ENCODE measurements at regions not wholly inside any gene's neighbourhood (a gene's known extent, or its start where the extent isn't known, plus 50 kb on each side); places are given as distances from the start of the nearest gene placed in this dataset.
A peak's percentile ranks its signal among the peaks of the same experiment; 100 is the strongest.

DNA sequence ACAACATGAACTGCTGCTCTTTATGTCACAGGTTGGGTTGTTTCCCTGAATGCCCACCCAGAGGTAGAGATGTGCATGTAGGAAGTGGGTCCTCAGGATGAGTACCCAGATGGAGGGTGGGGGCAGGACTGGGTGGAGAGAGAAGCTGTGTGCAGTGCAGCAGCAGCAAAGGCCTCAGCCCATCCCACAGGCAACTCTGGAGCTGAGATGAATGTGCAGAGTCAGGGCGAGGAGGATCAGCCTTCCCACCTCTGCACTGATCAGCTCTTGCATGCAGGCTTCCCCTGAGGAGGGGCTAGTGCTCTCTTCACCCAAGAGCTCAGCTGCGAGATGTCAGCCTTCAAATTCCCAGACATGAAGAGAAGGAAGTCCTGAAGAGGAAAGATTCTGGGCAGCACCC lies 326.2 kb upstream of the RAB6C start:
- DNase-seq: no peak

DNA sequence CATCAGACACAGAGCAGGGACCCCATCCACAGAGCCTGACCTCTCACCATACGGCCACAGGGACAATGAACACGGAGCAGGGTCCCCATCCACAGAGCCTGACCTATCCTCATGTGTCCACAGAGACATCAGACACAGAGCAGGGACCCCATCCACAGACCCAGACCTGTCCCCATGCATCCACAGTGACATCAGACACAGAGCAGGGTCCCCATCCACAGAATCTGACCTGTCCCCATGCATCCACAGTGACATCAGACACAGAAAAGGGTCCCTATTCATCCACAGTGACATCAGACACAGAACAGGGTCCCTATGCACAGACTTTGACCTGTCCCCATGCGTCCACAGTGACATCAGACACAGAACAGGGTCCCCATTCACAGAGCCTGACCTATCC lies 325.1 kb upstream of the RAB6C start:
- DNase-seq: no peak

DNA sequence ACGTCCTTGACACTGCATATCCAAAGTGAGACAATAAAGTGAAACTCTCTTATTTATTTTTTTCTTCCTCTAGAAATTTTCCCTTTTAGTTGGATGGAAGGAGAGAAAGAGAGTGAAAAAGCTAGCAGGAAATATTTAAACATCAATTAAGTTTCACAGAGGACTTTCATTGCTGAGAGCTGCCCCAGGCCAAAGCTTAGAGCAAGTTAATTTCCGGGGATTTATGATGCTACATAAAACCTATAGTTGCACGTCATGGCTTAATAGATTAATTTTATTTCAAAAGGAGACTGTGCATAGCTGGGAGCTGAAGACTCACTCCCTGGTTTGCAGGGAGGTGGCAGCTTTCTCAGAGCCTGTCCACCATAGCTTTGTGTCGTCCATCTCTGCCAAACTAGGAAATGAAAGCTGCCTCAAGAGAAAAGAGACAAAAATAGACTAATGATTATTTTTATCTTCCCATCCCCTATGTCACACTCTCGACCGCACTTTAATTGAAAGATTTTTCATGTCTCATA lies 323.3 kb upstream of the RAB6C start:
- no peak for DNase-seq

DNA sequence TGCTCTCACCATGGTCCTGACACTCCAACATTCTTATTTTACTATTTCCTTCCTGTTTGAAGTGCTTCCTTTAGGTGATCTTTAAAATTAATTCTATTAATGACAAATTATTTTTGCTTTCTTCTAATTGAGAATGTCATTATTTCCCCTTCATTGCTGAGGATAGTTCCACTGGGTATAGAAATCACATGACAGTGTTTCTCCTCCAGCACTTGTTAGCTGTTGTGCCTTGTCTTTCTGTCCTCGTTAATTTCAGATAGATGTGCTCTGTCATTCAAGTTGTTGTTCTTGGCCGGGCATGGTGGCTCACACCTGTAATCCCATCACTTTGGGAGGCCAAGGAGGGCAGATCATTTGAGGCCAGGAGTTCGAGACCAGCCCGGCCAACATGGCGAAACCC lies 321.0 kb upstream of the RAB6C start:
- DNase-seq: no peak

DNA sequence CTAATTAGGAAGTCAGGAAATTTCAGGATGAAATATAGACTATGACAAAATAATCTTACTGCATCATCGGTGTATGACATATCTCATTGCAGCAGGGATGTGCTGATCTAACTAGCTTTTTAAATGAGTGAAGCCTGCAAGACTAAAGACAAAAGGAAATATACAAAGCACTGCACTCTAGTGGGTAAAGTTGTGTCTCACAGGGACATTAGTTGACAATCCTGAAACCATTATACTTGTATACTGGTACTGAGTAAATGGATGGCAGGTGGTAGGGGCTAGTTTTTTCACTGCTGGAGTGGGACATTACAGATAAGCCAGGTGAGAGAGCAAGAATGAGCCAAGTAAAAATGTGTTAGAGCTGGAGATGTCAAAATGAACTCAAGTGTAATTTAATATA lies 317.5 kb upstream of the RAB6C start:
- no peak for DNase-seq

DNA sequence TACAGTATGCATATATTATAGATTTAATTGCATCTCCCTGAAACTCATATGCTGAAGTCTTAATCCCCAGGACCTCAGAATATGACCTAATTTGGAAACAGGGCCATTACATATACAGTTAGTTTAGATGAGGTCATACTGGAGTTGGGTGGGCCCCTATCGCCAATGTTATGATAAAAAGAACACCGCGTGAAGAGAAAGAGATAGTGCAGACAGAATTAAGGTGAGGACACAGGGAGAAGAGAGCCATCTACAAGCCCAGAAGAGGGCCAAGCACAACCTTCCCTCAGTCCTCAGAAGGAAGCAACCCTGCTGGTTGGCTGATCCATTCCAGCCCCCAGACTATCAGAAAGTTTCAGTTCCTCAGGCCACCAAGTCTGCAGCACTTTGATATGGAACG lies 311.9 kb upstream of the RAB6C start:
- no peak for DNase-seq

DNA sequence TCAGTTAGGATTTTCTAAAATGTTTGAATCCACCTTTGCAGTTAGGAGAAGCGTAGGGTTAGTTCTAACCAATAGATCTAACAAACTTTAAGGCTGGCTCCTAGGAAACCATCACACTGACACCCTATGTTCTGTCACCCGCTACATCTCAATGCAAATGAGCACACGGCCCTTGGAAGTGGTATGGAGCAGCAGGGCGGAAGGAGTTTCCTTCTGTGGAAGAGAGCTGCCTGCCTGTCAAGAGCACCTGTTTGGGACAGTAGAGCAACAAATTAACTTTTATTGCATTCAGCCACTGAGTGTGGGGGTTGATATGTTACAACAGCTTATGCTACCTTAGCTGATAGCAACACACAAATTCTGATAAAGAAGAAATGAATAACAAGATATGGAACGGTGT lies 306.9 kb upstream of the RAB6C start:
- no peak for DNase-seq

DNA sequence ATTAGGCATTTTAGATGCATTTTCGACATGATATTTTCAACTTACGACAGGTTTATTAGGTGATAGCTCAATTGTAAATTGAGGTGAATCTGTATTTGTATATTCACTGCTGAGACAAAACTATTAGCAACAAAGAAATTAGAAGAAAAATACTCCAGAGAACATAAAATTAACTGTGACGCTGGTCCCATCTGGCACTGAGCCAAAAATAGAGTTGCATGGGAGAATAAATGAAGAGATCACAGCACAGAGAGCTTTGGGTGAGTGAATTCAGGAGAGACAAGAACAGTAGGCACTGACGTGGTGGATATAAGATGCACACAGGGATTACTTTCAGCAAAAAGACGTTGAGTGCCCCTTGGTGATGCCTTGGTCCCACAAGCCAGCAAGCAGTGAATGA lies 306.2 kb upstream of the RAB6C start:
- DNase-seq: peak; percentile 26

DNA sequence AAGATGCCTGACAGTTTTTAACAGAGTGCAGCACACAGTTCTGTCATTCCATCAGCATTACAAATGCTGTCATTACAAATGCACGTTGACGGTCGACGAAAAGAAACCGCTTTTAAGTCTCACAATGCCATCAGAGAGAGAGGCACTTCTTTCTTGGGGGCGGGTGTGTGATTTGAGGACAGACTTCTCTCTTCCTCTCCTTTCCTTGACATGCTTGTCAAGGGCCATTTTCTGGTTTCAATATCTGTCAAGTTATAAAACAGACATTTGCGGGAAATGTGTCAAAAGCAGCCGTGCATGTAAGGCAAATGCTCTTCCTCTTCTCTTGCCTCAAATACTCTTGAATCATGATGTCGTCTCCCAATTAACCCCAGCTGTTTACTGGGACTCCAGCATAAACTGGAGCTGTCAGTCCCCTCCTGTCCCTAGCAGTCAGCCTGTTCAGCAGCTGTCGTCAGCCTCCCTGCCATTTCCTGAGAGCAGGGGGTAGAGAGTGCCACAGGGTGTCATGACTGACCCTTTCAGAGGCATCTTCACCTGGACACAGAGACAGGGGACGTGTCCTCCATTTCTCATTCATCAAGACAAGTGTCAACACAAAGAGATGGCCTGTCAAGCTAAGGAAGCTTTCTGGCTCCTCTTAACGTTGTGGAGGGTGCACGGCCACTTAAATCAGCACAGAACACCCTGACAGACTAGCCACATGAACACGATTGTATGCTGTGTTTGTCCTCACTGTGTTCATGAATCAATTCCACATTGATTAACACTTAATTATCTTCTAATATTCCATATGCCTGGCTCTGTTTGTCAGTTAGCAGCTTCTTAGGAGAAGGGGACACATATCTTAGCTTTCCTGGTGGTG lies 305.4 kb upstream of the RAB6C start:
- no peak for DNase-seq

DNA sequence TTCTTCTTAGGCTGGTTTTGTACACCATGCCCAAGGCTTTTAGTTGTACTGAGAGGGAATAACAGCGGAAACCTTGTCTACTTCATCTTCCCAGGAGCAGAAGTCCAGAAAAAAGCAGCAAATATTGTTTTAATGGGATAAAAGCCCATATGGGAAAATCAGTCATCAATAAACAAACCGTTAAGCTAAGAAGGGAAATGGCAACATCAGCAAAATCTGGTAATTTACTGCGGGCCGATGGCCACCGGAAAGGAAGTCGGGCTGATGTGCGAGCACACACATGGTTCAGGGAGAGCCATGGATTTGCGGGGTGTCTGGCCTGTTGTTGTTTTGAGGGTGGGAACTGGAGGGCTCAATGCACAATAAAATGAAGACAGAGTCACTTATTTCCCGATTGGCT lies 300.7 kb upstream of the RAB6C start:
- DNase-seq: no peak

DNA sequence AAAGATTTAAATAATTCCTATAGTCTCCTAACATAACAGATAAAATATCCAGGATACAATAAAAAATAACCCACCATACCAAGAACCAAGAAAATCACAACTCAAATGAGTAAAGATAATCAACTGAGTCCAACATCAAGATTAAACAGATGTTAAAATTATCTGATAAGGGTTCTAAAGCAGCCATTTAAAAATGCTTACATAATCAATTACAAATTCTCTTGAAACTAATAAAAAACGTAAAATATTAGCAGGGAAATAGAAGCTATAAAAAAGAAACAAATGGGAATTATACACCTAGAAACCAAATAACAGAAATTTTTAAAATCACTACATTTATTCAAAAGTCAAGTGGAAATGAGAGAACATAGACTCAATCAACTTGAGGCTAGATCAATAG lies 297.7 kb upstream of the RAB6C start:
- no peak for DNase-seq

DNA sequence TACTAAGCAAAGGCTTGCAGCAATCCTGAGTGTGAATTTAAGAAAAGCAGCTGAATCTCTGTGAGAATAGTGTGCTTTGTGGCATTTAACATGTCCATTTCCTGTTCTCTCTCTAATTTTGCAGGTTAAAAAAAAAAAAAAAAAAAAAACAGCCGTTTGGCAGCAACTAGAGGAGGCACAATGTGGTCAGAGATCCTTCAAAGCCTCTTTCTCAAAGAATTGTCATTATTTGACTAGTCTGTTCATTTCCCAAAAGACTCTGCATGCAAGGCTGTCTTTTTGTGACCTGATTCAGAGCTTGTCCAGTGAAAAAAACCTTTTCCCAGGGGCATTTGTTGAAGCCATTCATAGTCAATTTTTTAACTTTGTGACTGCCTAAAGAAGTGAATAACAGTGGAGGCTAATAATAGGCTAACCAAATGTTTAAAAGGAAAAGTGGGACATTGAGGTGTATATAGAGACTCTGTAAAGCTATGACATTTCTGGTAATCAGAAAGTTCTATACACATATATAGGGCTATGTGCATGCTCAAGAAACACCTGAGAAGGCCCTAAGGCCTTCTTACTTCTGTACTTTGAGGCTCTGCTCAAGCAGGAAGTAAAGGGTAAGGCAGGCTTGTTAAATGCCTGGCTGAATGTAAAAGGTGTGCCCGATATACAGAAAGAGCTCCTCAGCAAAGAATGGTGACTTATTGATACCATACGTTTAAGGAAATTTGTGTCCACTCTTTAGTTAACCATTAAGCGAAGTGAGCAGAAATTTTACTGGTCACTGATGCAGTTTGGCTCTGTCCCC lies 289.6 kb upstream of the RAB6C start:
- DNase-seq: no peak

DNA sequence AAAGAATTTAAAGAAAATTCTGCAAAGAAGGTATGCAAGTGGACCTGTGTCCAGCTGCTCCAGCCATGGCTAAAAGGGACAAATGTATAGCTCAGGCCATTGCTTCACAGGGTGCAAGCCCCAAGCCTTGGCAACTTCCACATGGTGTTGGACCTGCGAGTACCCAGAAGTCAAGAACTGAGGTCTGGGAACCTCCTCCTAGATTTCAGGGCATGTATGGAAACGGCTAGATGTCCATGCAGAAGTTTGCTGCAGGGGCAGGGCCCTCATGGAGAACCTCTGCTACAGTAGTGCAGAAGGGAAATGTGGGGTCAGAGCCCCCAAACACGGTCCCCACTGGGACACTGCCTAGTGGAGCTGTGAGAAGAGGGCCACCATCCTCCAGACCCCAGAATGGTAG lies 284.0 kb upstream of the RAB6C start:
- no peak for DNase-seq

DNA sequence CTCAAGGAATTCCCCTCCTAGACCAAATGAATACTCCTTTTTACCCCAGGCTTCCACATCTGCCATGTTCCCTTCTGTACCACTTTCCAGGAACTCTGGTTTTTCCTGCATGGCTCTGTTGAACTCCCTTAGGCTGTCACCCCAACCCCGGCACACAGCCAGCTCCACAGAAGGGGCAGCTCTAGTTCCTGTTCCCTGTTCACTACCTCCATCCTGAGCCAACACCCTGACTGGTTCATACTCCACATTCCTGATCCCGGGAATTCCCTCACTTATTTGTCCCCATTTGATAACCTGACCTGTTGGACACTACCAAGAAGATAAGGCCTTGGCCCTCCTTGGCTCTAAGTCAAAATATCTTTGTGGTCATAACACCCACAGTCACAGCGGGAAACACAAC lies 280.9 kb upstream of the RAB6C start:
- DNase-seq: no peak

DNA sequence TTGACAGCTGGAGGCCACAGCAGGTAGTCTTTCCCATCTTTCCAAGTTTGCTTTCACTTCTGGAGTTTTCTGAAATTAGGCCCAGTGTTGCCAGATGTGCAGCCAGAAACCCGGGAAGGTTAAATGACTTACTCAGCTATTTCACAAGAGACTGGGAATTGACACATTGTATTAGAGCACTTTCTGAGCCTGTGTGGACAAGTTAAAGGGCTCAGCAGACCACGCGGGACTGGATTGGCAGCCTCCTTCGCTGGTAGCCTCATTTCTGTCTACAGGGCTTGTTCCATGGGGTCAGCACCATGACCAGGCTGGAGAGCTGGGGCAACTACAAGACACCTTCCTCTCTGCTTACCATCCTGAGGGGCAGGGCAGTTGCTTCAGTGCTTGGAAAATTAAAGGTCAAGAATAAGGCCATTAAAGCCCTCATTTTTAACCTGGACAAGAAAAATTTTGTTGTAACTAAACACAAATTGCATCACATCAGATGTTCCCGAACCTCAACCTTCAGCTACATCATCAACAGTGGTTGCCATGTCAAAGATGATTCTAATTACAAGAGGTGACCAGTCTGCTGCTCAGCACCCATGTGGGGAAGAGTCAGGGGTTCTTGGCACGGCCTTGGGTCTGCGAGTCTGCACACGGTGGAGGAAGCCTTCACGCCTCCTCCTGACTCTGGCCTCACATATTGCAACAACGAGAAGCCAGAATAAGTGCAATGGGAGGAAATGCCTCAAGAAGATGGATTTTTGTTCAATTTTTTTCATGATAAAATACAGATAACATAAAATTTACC lies 279.5 kb upstream of the RAB6C start:
- no peak for DNase-seq

DNA sequence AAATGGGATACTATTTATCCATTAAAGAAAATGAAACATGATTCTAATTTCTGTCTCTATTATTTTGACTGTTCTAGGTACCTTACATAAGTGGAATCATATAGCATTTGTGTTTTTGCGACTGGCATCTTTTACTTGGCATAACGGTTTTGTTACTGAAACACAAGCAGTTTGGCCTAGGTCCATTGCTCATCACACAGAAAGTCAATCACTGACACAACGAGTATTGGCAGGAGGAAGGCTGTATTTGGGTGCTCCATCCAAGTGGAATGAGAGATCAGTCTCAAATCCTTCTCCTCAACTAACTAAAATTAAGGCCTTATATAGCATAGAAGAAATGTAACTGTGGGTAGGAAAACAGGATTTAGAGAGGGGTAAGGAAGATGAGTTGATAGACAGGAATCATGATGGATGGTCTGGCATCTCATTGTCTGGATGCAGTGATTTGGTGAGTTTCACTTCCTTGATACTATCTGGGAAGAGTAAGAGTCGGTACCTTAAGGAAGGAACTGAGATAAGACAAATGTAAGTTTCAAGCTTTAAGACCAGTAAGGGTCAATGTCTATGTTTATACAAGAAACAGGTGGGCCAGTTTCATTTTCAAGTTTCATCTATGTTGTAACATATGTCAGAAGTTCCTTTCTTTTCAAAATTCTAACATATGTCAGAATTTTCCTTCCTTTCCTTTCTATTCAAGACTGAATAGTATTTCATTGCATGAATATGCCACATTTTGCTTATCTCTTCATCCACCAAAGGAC lies 276.9 kb upstream of the RAB6C start:
- no peak for DNase-seq

DNA sequence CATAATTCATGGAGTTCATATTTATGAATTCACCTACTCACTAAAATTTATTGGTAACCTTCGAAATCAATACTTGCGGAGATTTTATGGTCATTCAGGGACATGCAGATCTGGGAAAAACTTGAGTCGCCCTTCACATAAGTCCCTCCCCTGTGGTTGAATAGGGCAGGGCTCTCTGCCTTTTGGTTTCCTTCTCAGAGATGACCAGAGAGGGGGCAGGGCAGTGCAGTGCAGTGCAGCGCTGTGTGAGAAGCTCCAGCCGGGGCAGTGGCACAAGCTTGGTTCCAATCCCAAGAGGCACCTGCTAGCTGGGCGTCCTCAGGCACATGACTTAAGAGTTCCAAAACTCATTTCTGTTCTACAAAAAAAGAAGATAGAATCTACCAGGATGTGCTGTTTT lies 274.4 kb upstream of the RAB6C start:
- DNase-seq: no peak

DNA sequence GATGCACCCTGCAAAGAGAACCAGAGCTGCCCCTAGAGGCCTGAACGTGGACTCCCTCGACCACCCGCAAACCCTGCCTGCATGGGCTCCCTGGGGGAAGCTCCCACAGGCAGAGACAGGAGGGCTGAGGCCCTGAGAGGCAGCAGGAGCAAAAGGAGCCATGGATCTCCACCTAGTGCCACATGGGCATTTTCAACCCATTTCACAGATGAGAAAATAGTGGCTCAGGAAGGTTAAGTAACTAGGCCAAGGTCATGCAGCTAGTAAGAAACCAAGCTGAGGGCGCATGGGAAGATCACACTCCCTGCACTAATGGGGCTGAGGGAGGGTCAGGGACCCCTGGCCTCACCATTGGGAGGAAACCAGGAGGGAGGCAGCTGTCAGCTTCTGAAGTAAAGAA lies 271.7 kb upstream of the RAB6C start:
- DNase-seq: no peak

DNA sequence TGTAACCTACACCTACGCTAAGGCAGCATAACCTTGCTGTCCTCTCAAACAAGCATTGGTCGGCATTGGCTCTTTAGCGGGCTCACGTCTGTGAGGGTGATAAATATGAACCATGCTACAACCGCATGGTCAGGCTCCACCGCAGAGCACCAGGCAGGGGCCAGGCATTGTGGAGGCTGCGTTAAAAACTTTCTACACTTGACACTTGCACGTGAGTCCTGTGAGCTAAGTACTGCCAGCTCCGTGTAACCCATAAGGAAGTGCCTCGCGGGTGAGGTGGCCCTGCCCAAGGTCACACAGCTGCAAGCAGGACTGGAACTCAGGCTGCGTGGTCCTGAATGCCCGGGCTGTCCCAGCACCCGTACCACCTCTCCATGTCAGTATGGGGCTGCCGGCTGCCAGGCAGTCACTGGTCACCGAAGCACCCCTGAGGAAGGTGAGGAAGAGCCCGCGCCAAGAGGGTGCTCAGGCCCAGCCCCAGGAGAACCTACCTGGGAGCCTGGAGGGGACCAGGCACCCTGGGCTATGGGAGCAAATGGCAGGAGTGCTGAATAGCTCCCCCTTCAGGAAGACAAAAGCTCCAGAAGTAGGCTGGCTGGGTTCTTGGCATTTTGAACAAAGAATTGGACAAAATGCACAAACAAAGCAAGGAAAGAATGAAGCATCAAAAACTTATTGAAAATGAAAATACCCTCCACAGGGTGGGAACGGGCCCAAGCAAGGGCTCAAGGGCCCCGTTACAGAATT lies 271.1 kb upstream of the RAB6C start:
- DNase-seq: peak; percentile 36

DNA sequence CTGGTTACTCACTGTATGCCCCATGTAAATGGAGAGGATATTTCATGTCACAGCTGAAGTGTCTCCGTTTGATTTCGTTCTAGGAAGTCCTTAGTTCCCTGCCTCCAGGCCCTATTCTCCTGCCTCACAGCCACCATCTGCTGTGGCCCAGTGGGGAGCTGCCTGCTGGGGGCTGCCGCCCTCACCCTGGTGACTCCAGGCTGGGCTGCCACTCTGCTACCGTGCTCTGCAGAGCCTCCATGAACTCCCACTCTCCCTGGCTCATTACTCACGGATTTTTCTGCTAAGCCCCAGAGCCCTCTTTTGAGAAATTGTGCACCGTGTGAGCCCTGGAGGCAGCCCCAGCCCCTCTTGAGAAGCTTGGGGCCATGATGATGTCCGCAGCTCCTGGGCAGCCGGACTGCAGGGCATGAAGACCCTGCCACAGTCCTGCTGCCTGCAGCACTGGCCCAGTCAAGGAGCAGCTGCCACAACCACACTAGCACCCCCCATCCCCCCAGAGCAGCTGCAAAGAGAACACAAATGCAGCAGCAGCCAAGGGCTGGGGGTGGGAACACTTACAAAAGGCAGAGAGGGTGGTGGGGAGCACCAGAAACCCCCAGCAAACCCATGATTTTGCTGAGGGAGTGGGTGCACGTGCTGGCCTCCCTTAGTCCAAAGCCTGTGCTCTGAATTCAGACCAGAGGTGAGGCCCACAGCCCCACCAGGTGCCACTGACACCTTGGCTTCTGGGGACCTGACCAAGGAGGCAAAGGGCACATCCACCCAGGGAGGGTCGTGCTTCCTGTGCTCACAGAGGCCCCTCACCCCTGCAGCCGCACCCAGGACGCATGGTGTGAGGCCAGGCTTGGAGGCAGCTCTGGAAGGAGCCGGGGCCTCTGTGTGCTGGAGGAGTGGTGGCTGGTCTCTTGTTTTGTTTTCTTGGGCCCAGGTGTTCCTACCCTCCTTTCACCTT lies 270.2 kb upstream of the RAB6C start:
- DNase-seq: peak; percentile 80

All from NCI-H345 (cell line).